ENCODE measurements at regions not wholly inside any gene's neighbourhood (a gene's known extent, or its start where the extent isn't known, plus 50 kb on each side); places are given as distances from the start of the nearest gene placed in this dataset.
A peak's percentile ranks its signal among the peaks of the same experiment; 100 is the strongest.

- Histone ChIP-seq H3K36me3 (ENCODE audit: insufficient read depth, low read length) (no peaks in the 10 kb centered on the region), H3K27me3 (ENCODE audit: insufficient read depth, low read length) (no peaks in the 10 kb centered on the region), H3K9ac (ENCODE audit: low read depth, low read length) (no peak overlapping the region), H3K27ac (ENCODE audit: low read depth, low read length) (no peak overlapping the region), H3K4me1 (ENCODE audit: insufficient read depth, low read length) (no peaks in the 10 kb centered on the region), H3K4me3 (ENCODE audit: low read length) (no peak overlapping the region), H3K9me3 (ENCODE audit: insufficient read depth, low read depth, low read length) (peaks cover 13% of the 10 kb centered on the region; the same call in 1 of the 2 replicates)
- WGBS = 100% methylated on average over 1 of the region's 1 CpG
These were observed 118.3 kb upstream of the SCAF11 start for GRCh38 chr12:46108721-46109120.

GRCh38 chr12:46107591-46107990, 117.2 kb upstream of the SCAF11 start:
- H3K4me3 ChIP-seq (ENCODE audit: low read length) = no peak overlapping the region
- H3K9ac ChIP-seq (ENCODE audit: low read depth, low read length) = 0 out of 2 replicates have a peak overlapping the region, but pooled peaks have one; percentile 5
- H3K9me3 ChIP-seq (ENCODE audit: insufficient read depth, low read depth, low read length) = peaks cover 10% of the 10 kb centered on the region; the same call in 1 of the 2 replicates
- H3K27me3 ChIP-seq (ENCODE audit: insufficient read depth, low read length) = no peaks in the 10 kb centered on the region
- H3K36me3 ChIP-seq (ENCODE audit: insufficient read depth, low read length) = no peaks in the 10 kb centered on the region
- 88% methylated on average over 2 of the region's 2 CpGs for WGBS
- H3K4me1 ChIP-seq (ENCODE audit: insufficient read depth, low read length) = no peaks in the 10 kb centered on the region
- no peak overlapping the region for H3K27ac ChIP-seq (ENCODE audit: low read depth, low read length)

GRCh38 chr12:46105735-46106134, 115.4 kb upstream of the SCAF11 start:
- no peaks in the 10 kb centered on the region for H3K9me3 ChIP-seq (ENCODE audit: insufficient read depth, low read depth, low read length)
- no peaks in the 10 kb centered on the region for H3K27me3 ChIP-seq (ENCODE audit: insufficient read depth, low read length)
- H3K36me3 ChIP-seq (ENCODE audit: insufficient read depth, low read length) = no peaks in the 10 kb centered on the region
- no peak overlapping the region for H3K9ac ChIP-seq (ENCODE audit: low read depth, low read length)
- 86% methylated on average over 2 of the region's 2 CpGs for WGBS
- no peak overlapping the region for H3K27ac ChIP-seq (ENCODE audit: low read depth, low read length)
- no peak overlapping the region for H3K4me3 ChIP-seq (ENCODE audit: low read length)
- no peaks in the 10 kb centered on the region for H3K4me1 ChIP-seq (ENCODE audit: insufficient read depth, low read length)

GRCh38 chr12:46103559-46104383, 113.4 kb upstream of the SCAF11 start:
- Histone ChIP-seq H3K9me3 (ENCODE audit: insufficient read depth, low read depth, low read length) (no peaks in the 10 kb centered on the region), H3K27ac (ENCODE audit: low read depth, low read length) (no peak overlapping the region), H3K4me3 (ENCODE audit: low read length) (no peak overlapping the region), H3K36me3 (ENCODE audit: insufficient read depth, low read length) (no peaks in the 10 kb centered on the region), H3K27me3 (ENCODE audit: insufficient read depth, low read length) (no peaks in the 10 kb centered on the region), H3K4me1 (ENCODE audit: insufficient read depth, low read length) (no peaks in the 10 kb centered on the region), H3K9ac (ENCODE audit: low read depth, low read length) (no peak overlapping the region)
- WGBS = 74% methylated on average over 3 of the region's 3 CpGs

GRCh38 chr12:46101485-46101869, 111.1 kb upstream of the SCAF11 start:
- Histone ChIP-seq H3K27ac (ENCODE audit: low read depth, low read length) (no peak overlapping the region), H3K4me3 (ENCODE audit: low read length) (no peak overlapping the region), H3K9me3 (ENCODE audit: insufficient read depth, low read depth, low read length) (no peaks in the 10 kb centered on the region), H3K27me3 (ENCODE audit: insufficient read depth, low read length) (no peaks in the 10 kb centered on the region), H3K36me3 (ENCODE audit: insufficient read depth, low read length) (no peaks in the 10 kb centered on the region), H3K4me1 (ENCODE audit: insufficient read depth, low read length) (no peaks in the 10 kb centered on the region), H3K9ac (ENCODE audit: low read depth, low read length) (no peak overlapping the region)
- WGBS = 88% methylated on average over 4 of the region's 4 CpGs

GRCh38 chr12:46100551-46101484, 110.4 kb upstream of the SCAF11 start:
- no peaks in the 10 kb centered on the region for H3K9me3 ChIP-seq (ENCODE audit: insufficient read depth, low read depth, low read length)
- H3K27me3 ChIP-seq (ENCODE audit: insufficient read depth, low read length) = no peaks in the 10 kb centered on the region
- no peak overlapping the region for H3K27ac ChIP-seq (ENCODE audit: low read depth, low read length)
- H3K4me3 ChIP-seq (ENCODE audit: low read length) = no peak overlapping the region
- H3K36me3 ChIP-seq (ENCODE audit: insufficient read depth, low read length) = no peaks in the 10 kb centered on the region
- no peaks in the 10 kb centered on the region for H3K4me1 ChIP-seq (ENCODE audit: insufficient read depth, low read length)
- no peak overlapping the region for H3K9ac ChIP-seq (ENCODE audit: low read depth, low read length)
- 88% methylated on average over 5 of the region's 6 CpGs for WGBS

- 89% methylated on average over 5 of the region's 5 CpGs for WGBS
- H3K4me3 ChIP-seq (ENCODE audit: low read length) = no peak overlapping the region
- no peaks in the 10 kb centered on the region for H3K4me1 ChIP-seq (ENCODE audit: insufficient read depth, low read length)
- H3K27me3 ChIP-seq (ENCODE audit: insufficient read depth, low read length) = no peaks in the 10 kb centered on the region
- H3K9me3 ChIP-seq (ENCODE audit: insufficient read depth, low read depth, low read length) = peaks cover 74% of the 10 kb centered on the region
- H3K36me3 ChIP-seq (ENCODE audit: insufficient read depth, low read length) = no peaks in the 10 kb centered on the region
- H3K9ac ChIP-seq (ENCODE audit: low read depth, low read length) = no peak overlapping the region
- H3K27ac ChIP-seq (ENCODE audit: low read depth, low read length) = no peak overlapping the region
These were observed 99.2 kb upstream of the SCAF11 start for GRCh38 chr12:46089414-46090162.

- no peaks in the 10 kb centered on the region for H3K27me3 ChIP-seq (ENCODE audit: insufficient read depth, low read length)
- H3K9me3 ChIP-seq (ENCODE audit: insufficient read depth, low read depth, low read length) = peaks cover 86% of the 10 kb centered on the region
- 92% methylated on average over 1 of the region's 1 CpG for WGBS
- no peaks in the 10 kb centered on the region for H3K4me1 ChIP-seq (ENCODE audit: insufficient read depth, low read length)
- no peak overlapping the region for H3K9ac ChIP-seq (ENCODE audit: low read depth, low read length)
- no peak overlapping the region for H3K4me3 ChIP-seq (ENCODE audit: low read length)
- no peaks in the 10 kb centered on the region for H3K36me3 ChIP-seq (ENCODE audit: insufficient read depth, low read length)
- H3K27ac ChIP-seq (ENCODE audit: low read depth, low read length) = no peak overlapping the region
These were observed 97.6 kb upstream of the SCAF11 start for GRCh38 chr12:46087916-46088439.

- H3K27me3 ChIP-seq (ENCODE audit: insufficient read depth, low read length) = no peaks in the 10 kb centered on the region
- H3K27ac ChIP-seq (ENCODE audit: low read depth, low read length) = no peak overlapping the region
- 81% methylated on average over 7 of the region's 7 CpGs for WGBS
- no peak overlapping the region for H3K9ac ChIP-seq (ENCODE audit: low read depth, low read length)
- H3K9me3 ChIP-seq (ENCODE audit: insufficient read depth, low read depth, low read length) = peaks cover 71% of the 10 kb centered on the region
- H3K4me3 ChIP-seq (ENCODE audit: low read length) = no peak overlapping the region
- no peaks in the 10 kb centered on the region for H3K36me3 ChIP-seq (ENCODE audit: insufficient read depth, low read length)
- no peaks in the 10 kb centered on the region for H3K4me1 ChIP-seq (ENCODE audit: insufficient read depth, low read length)
These were observed 94.6 kb upstream of the SCAF11 start for GRCh38 chr12:46084666-46085631.
